HEK293 (cell line): ENCODE measurements at regions not wholly inside any gene's neighbourhood (a gene's known extent, or its start where the extent isn't known, plus 50 kb on each side); places are given as distances from the start of the nearest gene placed in this dataset.

ENCODE experiments used
- CTCF ChIA-PET: fragments of 350-600 bp; formaldehyde crosslinking; extraction: SDS; loops from one replicate; lab custom pipeline; 2021; ENCODE audit warnings: antibody characterized with exemption; lab: Yijun Ruan, JAX
- POLR2A ChIA-PET: fragments of 300-600 bp; formaldehyde crosslinking; extraction: SDS; loops from one replicate; lab custom pipeline; 2020; ENCODE audit warnings: antibody characterized with exemption, inconsistent platforms; lab: Yijun Ruan, JAX
- H3K27ac ChIP-seq: fragments of 200-500 bp; sonication (Bioruptor generic); 2 replicates; pipeline ENCODE4 v1.5.1; 2014; ENCODE audit warnings: low read depth, low read length, control low read depth, inconsistent platforms; ENCODE audit errors: extremely low read depth
- H3K36me3 ChIP-seq, 2 experiments: fragments of 200-500 bp in 1 of 2; sonication (Bioruptor generic) in 1 of 2; 1 replicate in 1 of 2; 2 replicates in 1 of 2; pipeline ENCODE4 v1.5.1; 2014 to 2017; ENCODE audit warnings: inconsistent platforms in 2 of 2, low read length in 2 of 2; ENCODE audit not compliant: control insufficient read depth in 2 of 2, insufficient read depth in 1 of 2
- H3K4me1 ChIP-seq: fragments of 200-500 bp; sonication (Bioruptor generic); 2 replicates; pipeline ENCODE4 v1.5.1; 2014; ENCODE audit warnings: mild to moderate bottlenecking, low read length, inconsistent platforms; ENCODE audit not compliant: control insufficient read depth, insufficient read depth
- H3K4me3 ChIP-seq: 2 replicates; pipeline ENCODE4 v1.5.1; 2011; ENCODE audit warnings: low read depth, mild to moderate bottlenecking, control low read depth, low read length, moderate library complexity
- H3K9me3 ChIP-seq: fragments of 200-500 bp; sonication (Bioruptor generic); 2 replicates; pipeline ENCODE4 v1.5.1; 2014; ENCODE audit warnings: low read depth, low read length, inconsistent platforms; ENCODE audit not compliant: control insufficient read depth, insufficient read depth
- BCL11B ChIP-seq: fragments of 450-650 bp; formaldehyde crosslinking; IDR thresholded peaks from 2 replicates; pipeline ENCODE4 v1.5.1; 2016; ENCODE audit warnings: low read depth, missing biosample characterization, missing genetic modification characterization
- GLIS1 ChIP-seq: fragments of 450-650 bp; formaldehyde crosslinking; IDR thresholded peaks from 2 replicates; pipeline ENCODE4 v1.5.1; 2016; ENCODE audit warnings: missing biosample characterization, missing genetic modification characterization
- GLIS2 ChIP-seq: fragments of 450-650 bp; formaldehyde crosslinking; IDR thresholded peaks from 2 replicates; pipeline ENCODE4 v1.5.1; 2016; ENCODE audit warnings: missing biosample characterization, missing genetic modification characterization
- OSR2 ChIP-seq: fragments of 450-650 bp; formaldehyde crosslinking; IDR thresholded peaks from 2 replicates; pipeline ENCODE4 v1.5.1; 2016; ENCODE audit warnings: missing biosample characterization, missing genetic modification characterization
- PRDM1 ChIP-seq: fragments of 450-650 bp; formaldehyde crosslinking; IDR thresholded peaks from 2 replicates; pipeline ENCODE4; 2016; ENCODE audit warnings: missing biosample characterization, missing genetic modification characterization
- SCRT1 ChIP-seq: fragments of 450-650 bp; formaldehyde crosslinking; IDR thresholded peaks from 2 replicates; pipeline ENCODE4 v1.5.1; 2016; ENCODE audit warnings: missing biosample characterization, missing genetic modification characterization, borderline replicate concordance
- SCRT2 ChIP-seq: fragments of 450-650 bp; formaldehyde crosslinking; IDR thresholded peaks from 2 replicates; pipeline ENCODE4 v1.5.1; 2016; ENCODE audit warnings: missing biosample characterization, missing genetic modification characterization
- ZBTB20 ChIP-seq: fragments of 450-650 bp; formaldehyde crosslinking; IDR thresholded peaks from 2 replicates; pipeline ENCODE4 v1.5.1; 2016; ENCODE audit warnings: missing biosample characterization, missing genetic modification characterization
- ZBTB48 ChIP-seq: fragments of 450-650 bp; formaldehyde crosslinking; IDR thresholded peaks from 2 replicates; pipeline ENCODE4 v1.5.1; 2016; ENCODE audit warnings: missing biosample characterization, missing genetic modification characterization
- ZNF132 ChIP-seq: fragments of 450-650 bp; formaldehyde crosslinking; IDR thresholded peaks from 2 replicates; pipeline ENCODE4 v1.5.1; 2017; ENCODE audit warnings: missing biosample characterization, missing genetic modification characterization, borderline replicate concordance
- ZNF23 ChIP-seq: fragments of 450-650 bp; formaldehyde crosslinking; IDR thresholded peaks from 2 replicates; pipeline ENCODE4 v1.5.1; 2016; ENCODE audit warnings: missing biosample characterization, missing genetic modification characterization, borderline replicate concordance
- ZNF239 ChIP-seq: fragments of 450-650 bp; formaldehyde crosslinking; IDR thresholded peaks from 2 replicates; pipeline ENCODE4 v1.5.1; 2016; ENCODE audit warnings: missing biosample characterization, missing genetic modification characterization
- ZNF324 ChIP-seq: fragments of 450-650 bp; formaldehyde crosslinking; IDR thresholded peaks from 2 replicates; pipeline ENCODE4 v1.5.1; 2016; ENCODE audit warnings: missing biosample characterization, missing genetic modification characterization
- ZNF473 ChIP-seq: fragments of 450-650 bp; formaldehyde crosslinking; IDR thresholded peaks from 2 replicates; pipeline ENCODE4 v1.5.1; 2017; ENCODE audit warnings: missing biosample characterization, missing genetic modification characterization
- ZNF571 ChIP-seq: fragments of 450-650 bp; formaldehyde crosslinking; IDR thresholded peaks from 2 replicates; pipeline ENCODE4 v1.5.0; 2017; ENCODE audit warnings: missing biosample characterization, missing genetic modification characterization
- ZNF596 ChIP-seq: fragments of 450-650 bp; IDR thresholded peaks from 2 replicates; pipeline ENCODE4 v1.5.0; 2018; ENCODE audit warnings: missing biosample characterization, mild to moderate bottlenecking, missing genetic modification characterization, moderate library complexity
- ZNF600 ChIP-seq: fragments of 450-650 bp; formaldehyde crosslinking; IDR thresholded peaks from 2 replicates; pipeline ENCODE4 v1.5.1; 2016; ENCODE audit warnings: missing biosample characterization, missing genetic modification characterization
- ZNF677 ChIP-seq: fragments of 450-650 bp; IDR thresholded peaks from 2 replicates; pipeline ENCODE4 v1.5.0; 2018; ENCODE audit warnings: missing biosample characterization, mild to moderate bottlenecking, missing genetic modification characterization, moderate library complexity
- ZNF701 ChIP-seq: fragments of 450-650 bp; formaldehyde crosslinking; IDR thresholded peaks from 2 replicates; pipeline ENCODE4 v1.5.1; 2016; ENCODE audit warnings: missing biosample characterization, missing genetic modification characterization
- ZNF776 ChIP-seq: fragments of 450-650 bp; formaldehyde crosslinking; IDR thresholded peaks from 2 replicates; pipeline ENCODE4 v1.5.0; 2017; ENCODE audit warnings: missing biosample characterization, missing genetic modification characterization, borderline replicate concordance
- ZNF777 ChIP-seq: fragments of 450-650 bp; formaldehyde crosslinking; IDR thresholded peaks from 2 replicates; pipeline ENCODE4 v1.5.1; 2017; ENCODE audit warnings: missing biosample characterization, missing genetic modification characterization, borderline replicate concordance
- ZNF792 ChIP-seq: fragments of 450-650 bp; formaldehyde crosslinking; IDR thresholded peaks from 2 replicates; pipeline ENCODE4 v1.5.1; 2016; ENCODE audit warnings: missing biosample characterization, missing genetic modification characterization
- ZNF830 ChIP-seq: fragments of 450-650 bp; IDR thresholded peaks from 2 replicates; pipeline ENCODE4 v1.5.0; 2018; ENCODE audit warnings: missing biosample characterization, missing genetic modification characterization, low read depth, mild to moderate bottlenecking, moderate library complexity
- ZSCAN23 ChIP-seq: fragments of 450-650 bp; formaldehyde crosslinking; IDR thresholded peaks from 2 replicates; pipeline ENCODE4 v1.5.1; 2016; ENCODE audit warnings: missing biosample characterization, missing genetic modification characterization
- ZSCAN30 ChIP-seq: fragments of 450-650 bp; IDR thresholded peaks from 2 replicates; pipeline ENCODE4 v1.5.1; 2018; ENCODE audit warnings: missing biosample characterization, mild to moderate bottlenecking, missing genetic modification characterization, moderate library complexity
- TF ChIP-seq, protein P1 (sequence below): fragments of 450-650 bp; formaldehyde crosslinking; conservative IDR thresholded peaks from 2 replicates; pipeline ENCODE4 v1.5.1; 2016; ENCODE audit warnings: low read depth, missing biosample characterization, missing genetic modification characterization
- TF ChIP-seq, protein P2 (sequence below): fragments of 450-650 bp; formaldehyde crosslinking; IDR thresholded peaks from 2 replicates; pipeline ENCODE4 v1.5.1; 2016; ENCODE audit warnings: missing biosample characterization, missing genetic modification characterization
- TF ChIP-seq, protein P3 (sequence below): fragments of 450-650 bp; formaldehyde crosslinking; IDR thresholded peaks from 2 replicates; pipeline ENCODE4 v1.5.1; 2017; ENCODE audit warnings: missing biosample characterization, missing genetic modification characterization
- TF ChIP-seq, protein P4 (sequence below): IDR thresholded peaks from 2 replicates; pipeline ENCODE4 v1.6.1; 2011; ENCODE audit warnings: mild to moderate bottlenecking, low read depth, low read length, borderline replicate concordance

DNA sequence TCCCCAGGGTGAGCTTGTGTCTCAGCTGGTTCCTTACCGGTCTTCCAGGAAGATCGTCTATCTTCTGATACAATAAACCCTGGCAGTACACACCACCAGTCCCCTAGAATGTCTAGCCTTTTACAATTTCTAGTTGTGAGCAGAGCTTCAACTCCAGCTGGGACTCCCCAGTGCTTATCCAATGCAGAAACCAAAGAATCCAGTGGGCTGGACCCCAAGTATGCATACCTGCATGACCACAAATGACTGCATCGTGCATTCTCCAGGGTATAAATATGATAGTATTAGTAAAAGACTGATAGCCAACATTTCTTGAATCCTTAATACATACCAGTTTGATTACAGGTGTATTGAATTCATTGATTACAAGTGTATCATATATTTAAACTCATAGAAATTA is 176.0 kb downstream of the SATB1 start (continued):
- TF ChIP-seq ZNF473 (tag by site-specific recombination) (no peak), GLIS2 (tag by site-specific recombination) (no peak), ZNF324 (no peak), ZNF777 (tag by site-specific recombination) (no peak), PRDM1 (tag by site-specific recombination) (no peak), ZNF792 (no peak), ZNF596 (tag by site-specific recombination) (no peak)
- TF ChIP-seq, all 188 proteins: peak for 0

DNA sequence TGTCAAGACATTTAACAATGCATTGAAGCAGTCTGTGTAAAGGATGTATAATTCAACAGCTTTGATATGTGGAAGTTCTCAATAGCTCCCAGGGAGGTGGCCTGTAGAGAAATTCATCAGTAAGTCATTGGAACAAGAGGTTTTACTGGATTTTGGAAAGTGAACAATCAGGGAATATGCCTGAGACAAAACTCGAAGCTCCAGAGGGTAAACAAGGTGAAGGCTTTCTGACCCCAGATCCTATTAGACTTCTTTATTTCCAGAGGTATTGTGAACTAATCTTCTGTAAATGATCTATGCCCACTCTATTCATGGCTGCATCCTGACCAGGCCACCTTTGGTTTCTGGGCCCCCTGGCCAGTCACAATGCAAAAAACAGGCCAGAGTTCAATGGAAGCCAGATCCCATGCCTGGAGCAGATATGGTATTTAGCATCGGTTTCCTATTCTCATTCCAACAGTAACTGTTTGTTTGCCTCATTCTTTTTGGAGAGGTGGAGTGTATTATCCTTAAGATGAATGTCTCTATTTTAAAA is 177.3 kb downstream of the SATB1 start:
- no peaks in the 10 kb centered on the region for H3K4me1 ChIP-seq

DNA sequence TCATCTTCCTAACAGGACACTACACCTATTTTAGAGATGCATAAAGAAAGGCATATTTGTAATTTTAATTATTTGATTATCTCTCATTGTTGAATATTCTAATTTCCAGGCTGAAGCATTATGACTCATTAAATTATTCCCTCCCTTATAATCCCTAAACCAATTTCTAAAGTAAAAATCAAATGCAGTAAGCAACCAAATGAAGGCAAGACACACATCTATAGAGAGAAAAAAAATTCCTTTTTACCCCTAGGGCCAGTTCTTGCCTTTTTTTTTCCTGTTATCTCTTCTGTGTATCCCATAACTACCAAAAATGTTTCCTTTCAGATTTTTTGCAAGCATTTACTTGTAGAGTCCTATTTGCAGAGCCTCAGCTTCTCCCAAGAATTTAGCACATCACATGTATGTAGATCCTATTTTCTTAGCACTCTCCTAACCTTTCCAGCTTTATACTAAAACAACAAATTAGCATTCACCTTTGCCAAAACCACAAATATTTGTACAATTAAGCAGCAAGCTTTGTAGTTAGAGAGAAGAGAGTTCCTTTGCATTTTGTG is 177.9 kb downstream of the SATB1 start:
- ChIA-PET CTCF (interaction anchor here (0.6 to 0.9 kb wide), 2 partner anchors 48 to 512 kb away, joined by 3 read pairs; no protein-coding TSS in a partner anchor), POLR2A (interaction anchor here (0.6 kb wide), 1 partner anchor 645 kb away, joined by 4 read pairs; no protein-coding TSS in a partner anchor)
- no peaks in the 10 kb centered on the region for H3K36me3 ChIP-seq
- H3K9me3 ChIP-seq: no peaks in the 10 kb centered on the region
- no peaks in the 10 kb centered on the region for H3K4me1 ChIP-seq
- no peak overlapping the region for H3K4me3 ChIP-seq
- no peak overlapping the region for H3K27ac ChIP-seq
- TF ChIP-seq ZNF776 (tag by site-specific recombination): no peak
- TF ChIP-seq OSR2 (tag by site-specific recombination): no peak
- TF ChIP-seq ZSCAN30 (tag by site-specific recombination): no peak
- no peak for TF ChIP-seq ZNF830
- no peak for TF ChIP-seq ZSCAN23
- TF ChIP-seq ZBTB48 (tag by site-specific recombination): no peak
- TF ChIP-seq, protein P1, sequence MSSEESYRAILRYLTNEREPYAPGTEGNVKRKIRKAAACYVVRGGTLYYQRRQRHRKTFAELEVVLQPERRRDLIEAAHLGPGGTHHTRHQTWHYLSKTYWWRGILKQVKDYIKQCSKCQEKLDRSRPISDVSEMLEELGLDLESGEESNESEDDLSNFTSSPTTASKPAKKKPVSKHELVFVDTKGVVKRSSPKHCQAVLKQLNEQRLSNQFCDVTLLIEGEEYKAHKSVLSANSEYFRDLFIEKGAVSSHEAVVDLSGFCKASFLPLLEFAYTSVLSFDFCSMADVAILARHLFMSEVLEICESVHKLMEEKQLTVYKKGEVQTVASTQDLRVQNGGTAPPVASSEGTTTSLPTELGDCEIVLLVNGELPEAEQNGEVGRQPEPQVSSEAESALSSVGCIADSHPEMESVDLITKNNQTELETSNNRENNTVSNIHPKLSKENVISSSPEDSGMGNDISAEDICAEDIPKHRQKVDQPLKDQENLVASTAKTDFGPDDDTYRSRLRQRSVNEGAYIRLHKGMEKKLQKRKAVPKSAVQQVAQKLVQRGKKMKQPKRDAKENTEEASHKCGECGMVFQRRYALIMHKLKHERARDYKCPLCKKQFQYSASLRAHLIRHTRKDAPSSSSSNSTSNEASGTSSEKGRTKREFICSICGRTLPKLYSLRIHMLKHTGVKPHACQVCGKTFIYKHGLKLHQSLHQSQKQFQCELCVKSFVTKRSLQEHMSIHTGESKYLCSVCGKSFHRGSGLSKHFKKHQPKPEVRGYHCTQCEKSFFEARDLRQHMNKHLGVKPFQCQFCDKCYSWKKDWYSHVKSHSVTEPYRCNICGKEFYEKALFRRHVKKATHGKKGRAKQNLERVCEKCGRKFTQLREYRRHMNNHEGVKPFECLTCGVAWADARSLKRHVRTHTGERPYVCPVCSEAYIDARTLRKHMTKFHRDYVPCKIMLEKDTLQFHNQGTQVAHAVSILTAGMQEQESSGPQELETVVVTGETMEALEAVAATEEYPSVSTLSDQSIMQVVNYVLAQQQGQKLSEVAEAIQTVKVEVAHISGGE: no peak
- TF ChIP-seq ZNF677 (tag by site-specific recombination): no peak

More for the DNA sequence above, 177.3 kb downstream of the SATB1 start:
- Histone ChIP-seq H3K4me3 (no peak overlapping the region), H3K27ac (no peak overlapping the region), H3K36me3 (no peaks in the 10 kb centered on the region), H3K9me3 (no peaks in the 10 kb centered on the region)
- TF ChIP-seq, protein P2, sequence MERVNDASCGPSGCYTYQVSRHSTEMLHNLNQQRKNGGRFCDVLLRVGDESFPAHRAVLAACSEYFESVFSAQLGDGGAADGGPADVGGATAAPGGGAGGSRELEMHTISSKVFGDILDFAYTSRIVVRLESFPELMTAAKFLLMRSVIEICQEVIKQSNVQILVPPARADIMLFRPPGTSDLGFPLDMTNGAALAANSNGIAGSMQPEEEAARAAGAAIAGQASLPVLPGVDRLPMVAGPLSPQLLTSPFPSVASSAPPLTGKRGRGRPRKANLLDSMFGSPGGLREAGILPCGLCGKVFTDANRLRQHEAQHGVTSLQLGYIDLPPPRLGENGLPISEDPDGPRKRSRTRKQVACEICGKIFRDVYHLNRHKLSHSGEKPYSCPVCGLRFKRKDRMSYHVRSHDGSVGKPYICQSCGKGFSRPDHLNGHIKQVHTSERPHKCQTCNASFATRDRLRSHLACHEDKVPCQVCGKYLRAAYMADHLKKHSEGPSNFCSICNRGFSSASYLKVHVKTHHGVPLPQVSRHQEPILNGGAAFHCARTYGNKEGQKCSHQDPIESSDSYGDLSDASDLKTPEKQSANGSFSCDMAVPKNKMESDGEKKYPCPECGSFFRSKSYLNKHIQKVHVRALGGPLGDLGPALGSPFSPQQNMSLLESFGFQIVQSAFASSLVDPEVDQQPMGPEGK (tag by site-specific recombination): no peak
- TF ChIP-seq BCL11B (tag by site-specific recombination): no peak
- TF ChIP-seq ZNF132 (tag by site-specific recombination): no peak
- no peak for TF ChIP-seq SCRT2 (tag by site-specific recombination)
- no peak for TF ChIP-seq ZNF571 (tag by site-specific recombination)
- TF ChIP-seq ZBTB20 (tag by site-specific recombination): no peak
- TF ChIP-seq GLIS1 (tag by site-specific recombination): no peak
- TF ChIP-seq, protein P3, sequence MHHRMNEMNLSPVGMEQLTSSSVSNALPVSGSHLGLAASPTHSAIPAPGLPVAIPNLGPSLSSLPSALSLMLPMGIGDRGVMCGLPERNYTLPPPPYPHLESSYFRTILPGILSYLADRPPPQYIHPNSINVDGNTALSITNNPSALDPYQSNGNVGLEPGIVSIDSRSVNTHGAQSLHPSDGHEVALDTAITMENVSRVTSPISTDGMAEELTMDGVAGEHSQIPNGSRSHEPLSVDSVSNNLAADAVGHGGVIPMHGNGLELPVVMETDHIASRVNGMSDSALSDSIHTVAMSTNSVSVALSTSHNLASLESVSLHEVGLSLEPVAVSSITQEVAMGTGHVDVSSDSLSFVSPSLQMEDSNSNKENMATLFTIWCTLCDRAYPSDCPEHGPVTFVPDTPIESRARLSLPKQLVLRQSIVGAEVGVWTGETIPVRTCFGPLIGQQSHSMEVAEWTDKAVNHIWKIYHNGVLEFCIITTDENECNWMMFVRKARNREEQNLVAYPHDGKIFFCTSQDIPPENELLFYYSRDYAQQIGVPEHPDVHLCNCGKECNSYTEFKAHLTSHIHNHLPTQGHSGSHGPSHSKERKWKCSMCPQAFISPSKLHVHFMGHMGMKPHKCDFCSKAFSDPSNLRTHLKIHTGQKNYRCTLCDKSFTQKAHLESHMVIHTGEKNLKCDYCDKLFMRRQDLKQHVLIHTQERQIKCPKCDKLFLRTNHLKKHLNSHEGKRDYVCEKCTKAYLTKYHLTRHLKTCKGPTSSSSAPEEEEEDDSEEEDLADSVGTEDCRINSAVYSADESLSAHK (tag by site-specific recombination): no peak
- TF ChIP-seq ZNF600 (tag by site-specific recombination): no peak
- TF ChIP-seq ZNF792: no peak
- no peak for TF ChIP-seq SCRT1 (tag by site-specific recombination)
- no peak for TF ChIP-seq ZNF701 (tag by site-specific recombination)
- TF ChIP-seq, protein P4, sequence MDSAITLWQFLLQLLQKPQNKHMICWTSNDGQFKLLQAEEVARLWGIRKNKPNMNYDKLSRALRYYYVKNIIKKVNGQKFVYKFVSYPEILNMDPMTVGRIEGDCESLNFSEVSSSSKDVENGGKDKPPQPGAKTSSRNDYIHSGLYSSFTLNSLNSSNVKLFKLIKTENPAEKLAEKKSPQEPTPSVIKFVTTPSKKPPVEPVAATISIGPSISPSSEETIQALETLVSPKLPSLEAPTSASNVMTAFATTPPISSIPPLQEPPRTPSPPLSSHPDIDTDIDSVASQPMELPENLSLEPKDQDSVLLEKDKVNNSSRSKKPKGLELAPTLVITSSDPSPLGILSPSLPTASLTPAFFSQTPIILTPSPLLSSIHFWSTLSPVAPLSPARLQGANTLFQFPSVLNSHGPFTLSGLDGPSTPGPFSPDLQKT: no peak
- no peak for TF ChIP-seq ZNF239 (tag by site-specific recombination)
- TF ChIP-seq ZNF23 (tag by site-specific recombination): no peak
- ChIA-PET CTCF (interaction anchor here (0.9 kb wide), 1 partner anchor 47 kb away, joined by 3 read pairs; no protein-coding TSS in a partner anchor), POLR2A (interaction anchor here (0.6 kb wide), 1 partner anchor 645 kb away, joined by 4 read pairs; no protein-coding TSS in a partner anchor)
